ENCODE measurements at regions not wholly inside any gene's neighbourhood (a gene's known extent, or its start where the extent isn't known, plus 50 kb on each side); places are given as distances from the start of the nearest gene placed in this dataset.

DNA sequence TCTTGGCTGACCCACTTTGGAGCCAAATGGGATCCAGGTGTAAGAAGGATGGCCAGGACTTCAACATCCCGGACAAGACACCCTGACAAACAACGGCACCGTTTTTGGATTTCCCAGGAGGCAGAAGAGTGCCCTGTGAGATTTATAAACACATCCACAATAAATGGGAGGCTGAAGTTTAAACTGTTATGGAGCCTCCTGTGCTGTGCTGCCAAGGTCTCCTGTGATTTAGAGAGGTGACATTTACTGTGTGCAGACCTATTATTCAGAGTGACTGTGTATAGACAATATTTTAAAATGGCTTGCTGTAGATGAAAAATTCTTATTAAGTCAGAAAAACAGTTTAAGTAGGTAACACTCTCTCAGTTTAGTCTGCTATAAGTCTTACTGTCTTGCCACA, 401.5 kb upstream of the ETAA1 start:
- TF ChIP-seq, protein P1, sequence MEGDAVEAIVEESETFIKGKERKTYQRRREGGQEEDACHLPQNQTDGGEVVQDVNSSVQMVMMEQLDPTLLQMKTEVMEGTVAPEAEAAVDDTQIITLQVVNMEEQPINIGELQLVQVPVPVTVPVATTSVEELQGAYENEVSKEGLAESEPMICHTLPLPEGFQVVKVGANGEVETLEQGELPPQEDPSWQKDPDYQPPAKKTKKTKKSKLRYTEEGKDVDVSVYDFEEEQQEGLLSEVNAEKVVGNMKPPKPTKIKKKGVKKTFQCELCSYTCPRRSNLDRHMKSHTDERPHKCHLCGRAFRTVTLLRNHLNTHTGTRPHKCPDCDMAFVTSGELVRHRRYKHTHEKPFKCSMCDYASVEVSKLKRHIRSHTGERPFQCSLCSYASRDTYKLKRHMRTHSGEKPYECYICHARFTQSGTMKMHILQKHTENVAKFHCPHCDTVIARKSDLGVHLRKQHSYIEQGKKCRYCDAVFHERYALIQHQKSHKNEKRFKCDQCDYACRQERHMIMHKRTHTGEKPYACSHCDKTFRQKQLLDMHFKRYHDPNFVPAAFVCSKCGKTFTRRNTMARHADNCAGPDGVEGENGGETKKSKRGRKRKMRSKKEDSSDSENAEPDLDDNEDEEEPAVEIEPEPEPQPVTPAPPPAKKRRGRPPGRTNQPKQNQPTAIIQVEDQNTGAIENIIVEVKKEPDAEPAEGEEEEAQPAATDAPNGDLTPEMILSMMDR (IDR thresholded peaks at IDR 0.05): no peak
- no peak for TF ChIP-seq POLR2A (IDR thresholded peaks at IDR 0.05)

Data from Peyer's patch (tissue), 4 donors.